HG03159 (cell line): ENCODE measurements at regions not wholly inside any gene's neighbourhood (a gene's known extent, or its start where the extent isn't known, plus 50 kb on each side); places are given as distances from the start of the nearest gene placed in this dataset.

ENCODE experiments used
- ATAC-seq: cut with Tn5 transposase; IDR thresholded peaks from one replicate; pipeline ENCODE4 v1.9.1; 2021; ENCODE audit warnings: mild to moderate bottlenecking, moderate library complexity; ENCODE audit not compliant: unreplicated experiment

GRCh38 chr13:85666356-85666755 lies 132.9 kb downstream of the SLITRK6 start:
- no peak for ATAC-seq

DNA sequence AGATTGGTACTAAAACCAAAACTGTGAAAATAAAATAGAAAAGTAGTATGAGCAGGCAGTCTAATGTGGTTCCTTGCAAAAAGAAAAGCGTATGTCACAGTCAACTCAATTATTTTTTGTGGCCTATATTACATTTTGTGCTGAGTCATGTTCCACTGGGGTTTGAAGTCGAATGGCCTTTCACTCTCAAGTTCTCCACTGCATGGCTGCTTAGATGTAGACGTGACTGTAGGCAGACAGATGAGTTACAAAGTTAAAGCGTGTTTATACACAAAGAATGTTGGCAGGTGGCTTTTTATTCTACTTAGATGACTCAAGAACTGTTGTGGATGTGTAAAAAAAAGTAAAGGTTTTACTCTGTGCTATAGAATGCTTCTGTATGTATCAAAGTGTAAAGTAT lies 133.9 kb downstream of the SLITRK6 start:
- ATAC-seq = no peak

GRCh38 chr13:85663856-85664255 lies 135.4 kb downstream of the SLITRK6 start:
- no peak for ATAC-seq

- no peak for ATAC-seq
These were observed 137.0 kb downstream of the SLITRK6 start for GRCh38 chr13:85662186-85662585.

DNA sequence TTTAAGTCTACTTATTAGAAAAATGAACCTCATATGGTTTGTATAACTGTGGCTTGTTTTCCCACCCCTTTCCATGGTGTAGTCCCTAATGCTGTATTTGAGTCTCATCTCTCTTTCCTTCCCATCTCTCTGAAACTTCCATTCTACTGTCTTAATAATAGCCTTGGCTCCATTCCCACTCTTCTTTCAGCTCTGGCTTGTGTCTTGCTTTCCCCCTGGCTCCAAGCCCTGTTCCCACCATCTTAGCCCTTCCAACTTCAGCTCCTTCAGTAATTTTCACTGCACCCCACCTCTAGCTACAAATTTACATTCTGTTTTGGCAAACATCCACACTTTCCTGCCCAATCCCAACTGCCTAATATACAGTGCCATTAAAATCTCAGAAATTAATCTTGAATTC lies 137.5 kb downstream of the SLITRK6 start:
- ATAC-seq = no peak

- no peak for ATAC-seq
These were observed 139.7 kb downstream of the SLITRK6 start for GRCh38 chr13:85659493-85659892.

DNA sequence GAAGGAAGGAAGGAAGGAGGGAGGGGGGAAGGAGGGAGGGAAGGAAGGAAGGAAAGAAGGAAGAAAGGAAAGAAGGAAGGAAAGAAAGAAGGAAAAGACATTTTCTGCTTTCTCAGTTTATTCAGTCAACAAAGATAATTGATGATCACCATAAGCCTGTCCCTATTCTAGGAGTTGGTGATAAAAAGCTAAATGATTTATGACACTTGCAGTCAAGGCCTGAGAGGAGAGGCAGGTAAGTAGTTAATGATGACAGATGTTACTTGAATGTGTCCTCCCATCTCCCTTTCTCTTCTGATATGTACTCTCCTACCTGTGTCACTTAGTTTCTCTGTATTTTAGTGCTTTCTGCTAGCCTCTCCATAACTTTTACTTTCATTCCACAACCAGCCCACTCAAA lies 141.3 kb downstream of the SLITRK6 start:
- ATAC-seq = no peak

GRCh38 chr13:85655040-85655439 lies 144.2 kb downstream of the SLITRK6 start:
- no peak for ATAC-seq

DNA sequence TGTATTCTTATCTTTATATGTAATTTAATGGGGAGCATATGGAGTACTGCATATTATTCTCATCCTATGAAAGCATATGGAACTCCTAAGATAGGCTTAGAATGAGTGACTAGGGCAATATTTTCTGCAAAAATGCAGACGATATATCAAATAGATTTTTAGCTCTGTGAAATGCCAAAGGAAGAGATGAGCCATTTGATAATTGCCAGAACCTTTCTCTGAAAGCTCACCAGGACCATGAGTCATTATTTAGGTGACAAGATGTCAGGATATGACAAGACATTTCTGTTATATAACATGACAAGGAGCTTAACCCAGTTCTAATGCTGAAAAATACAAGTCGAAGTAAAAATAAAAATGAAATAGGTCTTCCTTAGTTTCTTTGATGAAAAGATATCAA lies 145.0 kb downstream of the SLITRK6 start:
- no peak for ATAC-seq

- ATAC-seq = no peak
These were observed 145.5 kb downstream of the SLITRK6 start for GRCh38 chr13:85653681-85654080.

DNA sequence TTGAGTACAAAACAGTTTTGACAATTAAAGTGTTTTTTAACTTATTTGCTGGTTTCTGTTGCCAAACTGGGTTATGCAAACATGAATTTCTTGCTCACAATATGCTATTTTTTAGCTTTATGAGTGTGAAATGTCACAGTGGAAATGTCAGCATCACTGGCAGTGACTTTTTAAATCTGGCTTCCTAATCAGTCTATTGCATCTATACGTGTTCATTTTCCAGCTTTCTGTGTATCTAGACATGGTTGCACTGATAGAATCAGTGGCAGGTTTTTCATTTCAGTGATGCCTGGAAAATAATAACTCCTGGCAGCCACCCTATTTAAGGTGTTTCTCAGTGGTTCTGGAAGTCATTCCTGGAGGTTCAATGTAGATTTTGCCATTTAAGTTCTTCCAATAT lies 146.7 kb downstream of the SLITRK6 start:
- ATAC-seq = no peak

DNA sequence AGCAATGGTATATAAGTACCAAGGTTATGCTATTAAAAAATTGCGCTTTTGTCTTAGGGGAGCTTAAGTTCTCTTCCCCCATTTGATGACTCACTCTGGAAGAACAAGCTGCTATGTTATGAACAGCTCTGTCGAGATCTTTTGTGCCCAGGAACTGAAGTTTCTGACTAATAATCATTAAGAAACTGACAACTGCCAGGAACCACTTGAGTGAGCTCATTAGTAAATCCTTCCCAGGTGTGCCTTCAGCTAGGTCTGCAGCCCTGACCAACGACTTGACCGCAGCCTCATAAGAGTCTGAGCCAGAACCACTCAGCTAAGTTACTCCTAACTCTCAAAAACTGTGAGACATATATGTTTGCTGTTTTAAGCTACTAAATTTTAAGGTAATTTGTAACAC lies 147.8 kb downstream of the SLITRK6 start:
- no peak for ATAC-seq

- no peak for ATAC-seq
These were observed 148.6 kb downstream of the SLITRK6 start for GRCh38 chr13:85650613-85651012.

- no peak for ATAC-seq
These were observed 158.5 kb downstream of the SLITRK6 start for GRCh38 chr13:85640727-85641126.

DNA sequence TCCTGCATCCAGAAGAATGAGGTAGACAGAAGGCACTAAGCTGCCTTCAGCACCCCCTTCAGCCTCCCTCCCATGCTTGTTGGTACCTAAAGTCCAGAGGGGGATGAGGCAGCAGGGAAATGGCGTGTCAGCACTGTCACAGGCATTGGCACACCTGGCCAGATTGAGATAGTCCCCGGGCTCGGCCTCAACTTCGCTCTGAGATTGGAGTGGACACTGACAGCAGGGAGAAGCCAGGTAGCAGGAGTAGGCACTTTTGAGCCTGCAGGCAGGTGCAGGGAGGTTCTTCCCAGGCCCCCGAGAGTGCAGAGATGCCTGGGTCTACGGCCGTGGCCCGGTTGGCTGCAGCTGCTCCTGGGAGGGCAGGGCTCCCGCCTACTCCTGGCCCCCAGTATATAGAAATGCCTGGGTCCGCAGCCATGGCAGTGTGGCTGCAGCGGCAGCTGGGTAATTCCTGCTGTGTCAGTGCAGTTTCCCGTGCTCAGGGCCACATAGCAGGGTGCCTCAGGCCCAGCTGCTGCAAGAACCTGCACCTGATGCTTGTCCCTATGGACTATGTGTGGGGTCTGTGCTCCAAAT lies 160.3 kb downstream of the SLITRK6 start:
- no peak for ATAC-seq

DNA sequence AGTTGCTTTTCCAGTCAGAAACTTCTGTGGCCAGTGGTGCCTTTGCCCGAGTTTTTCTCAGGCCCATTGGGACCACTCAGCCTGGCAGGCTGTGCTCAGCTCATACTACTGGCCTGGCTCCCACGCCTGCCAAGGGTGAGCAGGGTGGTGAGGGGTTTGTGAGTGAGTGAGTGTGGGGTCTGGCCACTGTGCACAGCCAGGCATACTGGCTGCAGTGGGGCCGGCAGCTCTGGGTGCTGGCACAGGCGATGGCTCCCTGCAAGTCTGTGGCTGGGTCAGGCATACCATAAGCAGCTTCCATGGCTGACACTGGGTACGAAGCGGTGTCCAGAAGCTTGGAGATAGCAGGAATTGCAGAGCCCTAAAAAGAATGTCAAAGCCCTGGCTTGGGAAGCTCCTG lies 161.0 kb downstream of the SLITRK6 start:
- ATAC-seq = no peak

DNA sequence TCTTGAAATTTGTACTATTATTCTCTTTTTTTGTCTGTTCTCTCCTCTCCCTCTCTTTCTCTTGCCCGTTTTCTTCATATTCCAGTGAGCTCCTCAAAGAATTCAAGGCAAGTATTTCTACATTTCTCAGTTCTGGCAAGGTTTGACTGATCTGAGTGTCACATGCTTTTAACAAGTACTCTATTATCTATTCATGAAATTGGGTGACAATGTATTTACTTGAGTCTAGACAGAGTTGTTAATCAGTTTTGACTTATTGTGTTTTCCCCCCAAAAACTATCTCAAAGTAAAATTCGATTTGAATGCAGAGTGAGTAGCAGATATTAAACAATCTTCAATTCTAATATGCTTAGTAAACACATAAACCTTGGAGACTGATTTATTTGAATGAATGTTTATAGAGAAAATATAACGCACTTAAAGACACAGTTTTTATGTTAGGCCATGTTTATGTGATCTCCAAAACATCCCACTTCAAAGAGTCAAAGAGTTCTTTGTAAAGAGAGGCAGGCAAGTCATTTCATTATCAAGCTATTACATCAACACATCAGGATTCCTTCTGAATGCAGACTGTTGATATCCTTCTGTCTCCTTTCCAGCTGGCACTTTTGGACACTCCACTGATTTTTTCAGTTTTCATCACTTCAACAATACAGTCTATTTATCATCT lies 166.6 kb downstream of the SLITRK6 start:
- no peak for ATAC-seq

GRCh38 chr13:85631801-85632200 lies 167.4 kb downstream of the SLITRK6 start:
- no peak for ATAC-seq

- no peak for ATAC-seq
These were observed 172.6 kb downstream of the SLITRK6 start for GRCh38 chr13:85626603-85627002.

DNA sequence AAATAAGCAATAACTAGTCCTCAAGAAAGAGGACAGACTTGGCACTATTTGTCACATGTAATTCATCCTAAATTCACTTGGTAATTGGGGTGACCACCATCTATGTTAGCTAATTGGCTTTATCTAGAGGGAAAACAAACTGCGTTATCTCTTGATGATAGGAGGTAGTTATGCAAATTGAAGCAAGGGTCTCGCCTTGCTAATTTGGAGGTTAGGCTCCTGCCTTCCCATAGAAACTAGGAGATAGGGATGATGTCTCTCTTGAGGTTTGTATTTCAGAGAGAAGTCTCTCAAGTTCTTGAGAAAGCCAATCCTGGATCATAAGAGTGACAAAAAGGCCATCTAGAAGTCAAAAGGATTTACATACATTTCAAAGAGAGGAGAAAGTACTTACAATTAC lies 179.9 kb downstream of the SLITRK6 start:
- ATAC-seq = no peak

DNA sequence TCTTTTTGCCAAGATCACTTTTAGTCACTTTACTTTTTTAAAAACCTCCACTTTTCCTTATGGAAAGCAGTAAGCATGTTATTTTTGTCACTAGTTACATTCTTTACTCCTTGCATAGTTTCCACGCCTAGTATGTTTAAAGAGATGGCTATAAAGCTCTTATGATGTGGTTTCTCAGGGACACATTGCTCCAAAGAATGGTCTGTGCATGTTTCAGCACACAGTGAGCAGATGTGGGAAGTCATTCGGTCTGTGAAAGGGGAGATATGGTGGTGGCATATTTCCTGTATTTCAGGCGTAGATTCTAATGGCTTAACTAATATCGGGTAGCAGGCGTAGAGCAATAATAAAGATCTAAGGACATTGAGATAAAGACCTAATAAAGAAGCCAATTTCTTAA lies 180.7 kb downstream of the SLITRK6 start:
- ATAC-seq = no peak

DNA sequence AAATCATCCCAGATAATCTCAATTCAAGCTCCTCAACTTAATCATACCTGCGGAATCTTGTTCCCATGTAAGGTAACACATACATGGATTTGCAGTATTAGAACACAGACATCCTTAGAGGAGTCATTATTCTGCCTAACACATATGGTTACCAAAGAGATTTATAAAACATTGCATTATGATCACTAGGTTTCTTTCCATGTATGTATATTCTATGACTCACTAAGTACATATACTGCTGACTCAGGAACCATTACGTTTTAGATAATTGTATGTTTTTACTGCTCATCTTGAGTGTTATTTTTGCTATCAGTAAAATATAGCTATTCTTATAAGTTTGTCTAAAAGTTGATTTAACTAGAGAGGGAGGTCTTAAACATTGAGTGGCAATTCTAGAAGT lies 182.9 kb downstream of the SLITRK6 start:
- ATAC-seq = no peak

- ATAC-seq = no peak
These were observed 184.2 kb downstream of the SLITRK6 start for GRCh38 chr13:85615031-85615430.
